DMS114 treated with DMSO at 0.1 percent for 48 hours (cell line): ENCODE measurements at regions not wholly inside any gene's neighbourhood (a gene's known extent, or its start where the extent isn't known, plus 50 kb on each side); places are given as distances from the start of the nearest gene placed in this dataset.
A peak's percentile ranks its signal among the peaks of the same experiment; 100 is the strongest.

Source experiments
- DNase-seq: peaks from one replicate; lab custom pipeline; 2025; ENCODE audit not compliant: unreplicated experiment; lab: John Stamatoyannopoulos, UW

- no peak for DNase-seq
Observed at GRCh38 chr18:78659057-78659456, 320.6 kb upstream of the SALL3 start.

- peak; percentile 1 for DNase-seq
Observed at GRCh38 chr18:78659748-78660147, 319.9 kb upstream of the SALL3 start.

- DNase-seq, result no peak
Observed at GRCh38 chr18:78660311-78660710, 319.3 kb upstream of the SALL3 start.

GRCh38 chr18:78661316-78661715, 318.3 kb upstream of the SALL3 start:
- no peak for DNase-seq

GRCh38 chr18:78662879-78663278, 316.7 kb upstream of the SALL3 start:
- DNase-seq, result no peak

GRCh38 chr18:78664048-78664447, 315.6 kb upstream of the SALL3 start:
- DNase-seq, result no peak

- DNase-seq, result no peak
Observed at GRCh38 chr18:78664848-78665247, 314.8 kb upstream of the SALL3 start.

GRCh38 chr18:78665644-78666043, 314.0 kb upstream of the SALL3 start:
- no peak for DNase-seq

- no peak for DNase-seq
Observed at GRCh38 chr18:78666666-78667335, 312.8 kb upstream of the SALL3 start.

GRCh38 chr18:78670778-78671391, 308.7 kb upstream of the SALL3 start:
- DNase-seq, result no peak

GRCh38 chr18:78671551-78671950, 308.1 kb upstream of the SALL3 start:
- no peak for DNase-seq

- no peak for DNase-seq
Observed at GRCh38 chr18:78672862-78673446, 306.7 kb upstream of the SALL3 start.

- no peak for DNase-seq
Observed at GRCh38 chr18:78673516-78674321, 305.9 kb upstream of the SALL3 start.

GRCh38 chr18:78675231-78675630, 304.4 kb upstream of the SALL3 start:
- no peak for DNase-seq

GRCh38 chr18:78676622-78677482, 302.8 kb upstream of the SALL3 start:
- DNase-seq, result no peak

GRCh38 chr18:78677483-78678317, 301.9 kb upstream of the SALL3 start:
- no peak for DNase-seq

- DNase-seq, result no peak
Observed at GRCh38 chr18:78678318-78678695, 301.3 kb upstream of the SALL3 start.

- no peak for DNase-seq
Observed at GRCh38 chr18:78679031-78679430, 300.6 kb upstream of the SALL3 start.

GRCh38 chr18:78679613-78680260, 299.9 kb upstream of the SALL3 start:
- no peak for DNase-seq
